C4-2B (cell line): ENCODE measurements at regions not wholly inside any gene's neighbourhood (a gene's known extent, or its start where the extent isn't known, plus 50 kb on each side); places are given as distances from the start of the nearest gene placed in this dataset.

ENCODE experiments used
- ZFX ChIP-seq: fragments of 450-650 bp; IDR thresholded peaks from 2 replicates; pipeline ENCODE4 v1.6.1; 2017
- TF ChIP-seq, protein P1 (sequence below): fragments of 450-650 bp; conservative IDR thresholded peaks from 2 replicates; pipeline ENCODE4 v1.5.1; 2017; ENCODE audit warnings: mild to moderate bottlenecking

DNA sequence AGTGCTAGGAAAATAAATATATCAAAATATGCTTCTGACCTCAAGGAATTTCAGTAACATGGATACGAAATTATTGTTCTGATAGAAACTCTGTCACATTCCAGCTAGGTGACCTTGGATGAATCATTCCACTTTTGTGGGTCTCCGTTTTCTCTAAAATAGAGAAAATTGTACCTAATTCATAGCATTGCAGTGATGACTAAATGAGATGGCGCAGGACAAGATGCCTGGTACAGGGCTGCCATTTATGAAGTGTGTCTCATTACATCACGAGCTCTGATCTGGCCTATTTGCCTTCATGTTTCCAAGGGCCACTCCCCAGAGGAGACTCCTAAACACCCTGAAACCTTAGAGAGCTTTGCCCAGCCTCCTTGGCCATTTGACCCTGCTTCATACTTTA is 480.0 kb upstream of the USP24 start:
- TF ChIP-seq, protein P1, sequence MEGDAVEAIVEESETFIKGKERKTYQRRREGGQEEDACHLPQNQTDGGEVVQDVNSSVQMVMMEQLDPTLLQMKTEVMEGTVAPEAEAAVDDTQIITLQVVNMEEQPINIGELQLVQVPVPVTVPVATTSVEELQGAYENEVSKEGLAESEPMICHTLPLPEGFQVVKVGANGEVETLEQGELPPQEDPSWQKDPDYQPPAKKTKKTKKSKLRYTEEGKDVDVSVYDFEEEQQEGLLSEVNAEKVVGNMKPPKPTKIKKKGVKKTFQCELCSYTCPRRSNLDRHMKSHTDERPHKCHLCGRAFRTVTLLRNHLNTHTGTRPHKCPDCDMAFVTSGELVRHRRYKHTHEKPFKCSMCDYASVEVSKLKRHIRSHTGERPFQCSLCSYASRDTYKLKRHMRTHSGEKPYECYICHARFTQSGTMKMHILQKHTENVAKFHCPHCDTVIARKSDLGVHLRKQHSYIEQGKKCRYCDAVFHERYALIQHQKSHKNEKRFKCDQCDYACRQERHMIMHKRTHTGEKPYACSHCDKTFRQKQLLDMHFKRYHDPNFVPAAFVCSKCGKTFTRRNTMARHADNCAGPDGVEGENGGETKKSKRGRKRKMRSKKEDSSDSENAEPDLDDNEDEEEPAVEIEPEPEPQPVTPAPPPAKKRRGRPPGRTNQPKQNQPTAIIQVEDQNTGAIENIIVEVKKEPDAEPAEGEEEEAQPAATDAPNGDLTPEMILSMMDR: no peak
- TF ChIP-seq ZFX: no peak
